ENCODE measurements at regions not wholly inside any gene's neighbourhood (a gene's known extent, or its start where the extent isn't known, plus 50 kb on each side); places are given as distances from the start of the nearest gene placed in this dataset.

DNA sequence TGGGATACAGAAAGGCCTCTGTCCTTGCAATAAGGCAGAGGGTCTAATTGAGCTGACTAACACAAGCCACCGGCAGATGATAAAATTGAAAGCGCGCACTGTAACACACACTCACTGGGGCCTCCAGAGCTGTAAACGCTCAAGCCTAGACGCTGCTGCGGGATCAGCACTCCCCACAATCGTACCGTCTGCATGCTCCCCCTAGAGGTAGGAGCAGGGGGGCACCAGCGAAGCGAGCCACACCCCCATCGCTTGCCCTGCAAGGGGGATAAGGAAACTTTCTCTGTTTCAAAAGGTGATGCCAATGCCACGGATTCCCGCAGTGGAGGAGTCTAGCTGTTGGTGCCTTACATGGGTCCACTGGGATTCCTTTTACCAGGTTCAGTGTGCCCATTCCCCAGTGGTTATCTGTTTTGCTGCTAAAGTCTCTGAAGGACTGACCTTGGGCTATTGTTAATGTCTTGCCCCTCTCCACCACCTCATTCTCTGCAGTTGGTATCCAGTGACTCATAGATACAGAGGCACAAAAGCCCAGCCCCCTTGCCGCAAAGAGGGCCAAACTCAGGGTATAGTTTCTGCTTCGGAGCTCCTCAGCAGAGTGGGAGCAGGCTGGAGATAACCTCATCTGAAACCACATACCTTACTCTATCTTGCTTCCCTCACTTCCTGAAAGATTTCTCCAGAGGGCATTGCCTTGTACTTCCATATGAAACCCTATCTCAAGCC is 139.3 kb upstream of the KBTBD8 start:
- TF ChIP-seq, protein P1, sequence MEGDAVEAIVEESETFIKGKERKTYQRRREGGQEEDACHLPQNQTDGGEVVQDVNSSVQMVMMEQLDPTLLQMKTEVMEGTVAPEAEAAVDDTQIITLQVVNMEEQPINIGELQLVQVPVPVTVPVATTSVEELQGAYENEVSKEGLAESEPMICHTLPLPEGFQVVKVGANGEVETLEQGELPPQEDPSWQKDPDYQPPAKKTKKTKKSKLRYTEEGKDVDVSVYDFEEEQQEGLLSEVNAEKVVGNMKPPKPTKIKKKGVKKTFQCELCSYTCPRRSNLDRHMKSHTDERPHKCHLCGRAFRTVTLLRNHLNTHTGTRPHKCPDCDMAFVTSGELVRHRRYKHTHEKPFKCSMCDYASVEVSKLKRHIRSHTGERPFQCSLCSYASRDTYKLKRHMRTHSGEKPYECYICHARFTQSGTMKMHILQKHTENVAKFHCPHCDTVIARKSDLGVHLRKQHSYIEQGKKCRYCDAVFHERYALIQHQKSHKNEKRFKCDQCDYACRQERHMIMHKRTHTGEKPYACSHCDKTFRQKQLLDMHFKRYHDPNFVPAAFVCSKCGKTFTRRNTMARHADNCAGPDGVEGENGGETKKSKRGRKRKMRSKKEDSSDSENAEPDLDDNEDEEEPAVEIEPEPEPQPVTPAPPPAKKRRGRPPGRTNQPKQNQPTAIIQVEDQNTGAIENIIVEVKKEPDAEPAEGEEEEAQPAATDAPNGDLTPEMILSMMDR (IDR thresholded peaks at IDR 0.05; ENCODE audit: insufficient read depth, low read length, poor library complexity, severe bottlenecking) = no peak
- no peak for TF ChIP-seq EZH2phosphoT487 (conservative IDR thresholded peaks at IDR 0.05; ENCODE audit: low read length)

Data from SU-DHL-6 (cell line).